Adrenal gland (tissue), 9 donors: ENCODE measurements at regions not wholly inside any gene's neighbourhood (a gene's known extent, or its start where the extent isn't known, plus 50 kb on each side); places are given as distances from the start of the nearest gene placed in this dataset.

Experiments
- DNase-seq, 7 donors: peaks; one replicate each; pipeline ENCODE4 v3.0.0-alpha.2; 2019 to 2020
- H3K27ac ChIP-seq, 5 donors: fragments of 200-600 bp; sonication (generic) in 4 of 5; 1 replicate in 3 of 5; 2 replicates in 2 of 5; pipeline versions ENCODE4 v1.5.1 to v1.8.0; 2016 to 2020; ENCODE audit warnings: mild to moderate bottlenecking in 1 of 5
- H3K27me3 ChIP-seq: fragments of 200-600 bp; 2 replicates; pipeline ENCODE4 v1.8.0; 2021
- H3K36me3 ChIP-seq, 2 donors: fragments of 200-600 bp; replicated peaks in 1 of 2; 1 replicate in 1 of 2; 2 replicates in 1 of 2; pipeline versions ENCODE4 v1.5.1 to v1.8.0; 2018 to 2022
- H3K4me1 ChIP-seq, 2 donors: fragments of 200-600 bp; replicated peaks in 1 of 2; 1 replicate in 1 of 2; 2 replicates in 1 of 2; pipeline versions ENCODE4 v1.5.1 to v1.8.0; 2018 to 2021
- H3K4me3 ChIP-seq, 4 donors: fragments of 200-600 bp; sonication (generic) in 3 of 4; one replicate each; pipeline ENCODE4 v1.5.1; 2016 to 2018
- H3K9me3 ChIP-seq, 3 donors: fragments of 200-600 bp; sonication (generic) in 1 of 3; replicated peaks in 1 of 3; 1 replicate in 2 of 3; 2 replicates in 1 of 3; pipeline versions ENCODE4 v1.5.1 to v1.8.0; 2016 to 2021
- CTCF ChIP-seq, 6 experiments: fragments of 450-650 bp in 4 of 6; fragments of 200-600 bp in 2 of 6; sonication (generic) in 1 of 6; IDR thresholded peaks; 1 replicate in 5 of 6; 2 replicates in 1 of 6; pipeline versions ENCODE4 v1.5.1 to v1.8.0; 2016 to 2021; ENCODE audit warnings: antibody characterized with exemption in 6 of 6, mild to moderate bottlenecking in 2 of 6, moderate library complexity in 1 of 6
- POLR2A ChIP-seq, 2 donors: fragments of 450-650 bp; IDR thresholded peaks; one replicate each; pipeline ENCODE4 v1.6.1; 2017; ENCODE audit warnings: antibody characterized with exemption in 2 of 2, mild to moderate bottlenecking in 2 of 2, moderate library complexity in 1 of 2
- WGBS, 4 donors: extraction: QIAGEN DNeasy Blood & Tissue Kit in 2 of 4; methylation state at CpG; one replicate each; pipeline versions ENCODE4 v1.1.5 to v1.1.7; 2013 to 2017; 5-methylcytosine and 5-hydroxymethylcytosine counted together
- intact Hi-C, 2 donors: fragments of 100-400 bp; cut with DNase I; formaldehyde crosslinking; loops; one replicate each; pipeline versions ENCODE4 v1.14.1 to v1.15.0; 2022 to 2023
- donor health status: healthy with polysubstance abuse.
- donor health status: Bipolar disorder and iron deficiency.
- donor health status: DM: yes; HTN: yes; CAD: no.
- donor health status: DM: no; HTN: no; CAD: no.
- donor health status: DM: no; HTN: no; CAD: no.

GRCh38 chr5:9786380-9787360 is 156.5 kb upstream of the TAS2R1 start:
- 70 to 86% (median 82%) methylated on average over 6 of the region's 6 CpGs for WGBS, 4 donors
- no peak overlapping the region for H3K27ac ChIP-seq
- H3K4me1 ChIP-seq: no peaks in the 10 kb centered on the region
- no peak overlapping the region for H3K4me3 ChIP-seq
- no peak for DNase-seq
- no peaks in the 10 kb centered on the region for H3K36me3 ChIP-seq
- TF ChIP-seq POLR2A (IDR thresholded peaks at IDR 0.05) (no peak), CTCF (IDR thresholded peaks at IDR 0.05) (no peak)
- H3K9me3 ChIP-seq: no peaks in the 10 kb centered on the region
- no peaks in the 10 kb centered on the region for H3K27me3 ChIP-seq
- intact Hi-C loops: no loop called here

- Histone ChIP-seq H3K4me1 (no peaks in the 10 kb centered on the region), H3K27ac (no peak overlapping the region), H3K36me3 (no peaks in the 10 kb centered on the region), H3K9me3 (no peaks in the 10 kb centered on the region), H3K27me3 (no peaks in the 10 kb centered on the region), H3K4me3 (no peak overlapping the region)
- TF ChIP-seq CTCF (IDR thresholded peaks at IDR 0.05): no peak
- TF ChIP-seq POLR2A (IDR thresholded peaks at IDR 0.05): no peak
- DNase-seq: no peak
- WGBS, 4 donors: 62 to 69% (median 64%) methylated on average over 2 of the region's 2 CpGs
- intact Hi-C loops: no loop called here
Observed at GRCh38 chr5:9785751-9786150, 155.6 kb upstream of the TAS2R1 start.

GRCh38 chr5:9784231-9784630 is 154.1 kb upstream of the TAS2R1 start:
- Histone ChIP-seq H3K4me3 (no peak overlapping the region), H3K27me3 (no peaks in the 10 kb centered on the region), H3K36me3 (no peaks in the 10 kb centered on the region), H3K9me3 (no peaks in the 10 kb centered on the region), H3K4me1 (no peaks in the 10 kb centered on the region), H3K27ac (no peak overlapping the region)
- TF ChIP-seq CTCF (IDR thresholded peaks at IDR 0.05) (no peak), POLR2A (IDR thresholded peaks at IDR 0.05) (no peak)
- DNase-seq: no peak
- WGBS, 4 donors: 72 to 98% (median 92%) methylated on average over 2 of the region's 2 CpGs
- intact Hi-C loops: no loop called here

GRCh38 chr5:9782826-9783560 is 152.8 kb upstream of the TAS2R1 start:
- no peak overlapping the region for H3K27ac ChIP-seq
- 27 to 34% (median 31%) methylated on average over 7 of the region's 7 CpGs for WGBS, 4 donors
- H3K4me3 ChIP-seq: no peak overlapping the region
- no peaks in the 10 kb centered on the region for H3K27me3 ChIP-seq
- DNase-seq: no peak
- no peaks in the 10 kb centered on the region for H3K9me3 ChIP-seq
- TF ChIP-seq CTCF (IDR thresholded peaks at IDR 0.05): no peak
- TF ChIP-seq POLR2A (IDR thresholded peaks at IDR 0.05): no peak
- intact Hi-C loops: no loop called here
- no peaks in the 10 kb centered on the region for H3K4me1 ChIP-seq
- no peaks in the 10 kb centered on the region for H3K36me3 ChIP-seq
